K562 (cell line): ENCODE measurements at regions not wholly inside any gene's neighbourhood (a gene's known extent, or its start where the extent isn't known, plus 50 kb on each side); places are given as distances from the start of the nearest gene placed in this dataset.
A peak's percentile ranks its signal among the peaks of the same experiment; 100 is the strongest.

ENCODE experiments used
- ARNT ChIP-seq, 2 experiments: fragments of 450-650 bp; IDR thresholded peaks; 2 replicates each; pipeline ENCODE4 v1.6.1; 2016; ENCODE audit warnings: mild to moderate bottlenecking in 1 of 2
- CBFA2T3 ChIP-seq: fragments of 450-650 bp; IDR thresholded peaks from 2 replicates; pipeline ENCODE4 v1.6.1; 2017
- FOXJ3 ChIP-seq: sonication (generic); formaldehyde crosslinking; IDR thresholded peaks from 2 replicates; pipeline ENCODE4 v1.4.0; 2020; ENCODE audit warnings: mild to moderate bottlenecking, missing genetic modification reagents
- GABPA ChIP-seq: fragments of 200-800 bp; sonication (Bioruptor generic); conservative IDR thresholded peaks from 2 replicates; pipeline ENCODE4 v1.6.1; 2016; ENCODE audit warnings: low read depth, missing genetic modification characterization, missing compliant biosample characterization
- HDAC8 ChIP-seq: fragments of 450-650 bp; IDR thresholded peaks from 2 replicates; pipeline ENCODE4 v1.6.1; 2016; ENCODE audit warnings: mild to moderate bottlenecking, missing genetic modification characterization, moderate library complexity, missing compliant biosample characterization
- HLTF ChIP-seq: fragments of 450-650 bp; IDR thresholded peaks from 2 replicates; pipeline ENCODE4 v1.6.1; 2016
- NCOA2 ChIP-seq, 2 experiments: fragments of 450-650 bp; IDR thresholded peaks; 2 replicates each; pipeline ENCODE4 v1.6.1; 2018; ENCODE audit warnings: mild to moderate bottlenecking in 2 of 2, moderate library complexity in 1 of 2; ENCODE audit not compliant: partially characterized antibody in 2 of 2
- NR2F6 ChIP-seq: fragments of 450-650 bp; formaldehyde crosslinking; IDR thresholded peaks from 2 replicates; pipeline ENCODE4 v1.4.0; 2020; ENCODE audit warnings: mild to moderate bottlenecking
- TAF7 ChIP-seq: fragments of 450-650 bp; IDR thresholded peaks from 2 replicates; pipeline ENCODE4 v1.6.1; 2016; ENCODE audit warnings: missing genetic modification characterization, missing compliant biosample characterization
- ZC3H8 ChIP-seq: fragments of 450-650 bp; IDR thresholded peaks from 2 replicates; pipeline ENCODE4 v1.6.1; 2017
- ZNF184 ChIP-seq: sonication (generic); formaldehyde crosslinking; IDR thresholded peaks from 2 replicates; pipeline ENCODE4 v1.5.0; 2020; ENCODE audit warnings: missing genetic modification reagents
- ZNF232 ChIP-seq: sonication (generic); formaldehyde crosslinking; IDR thresholded peaks from 2 replicates; pipeline ENCODE4 v1.8.0; 2022; ENCODE audit warnings: mild to moderate bottlenecking, missing genetic modification reagents
- ZNF561 ChIP-seq: fragments of 450-650 bp; formaldehyde crosslinking; conservative IDR thresholded peaks from 2 replicates; pipeline ENCODE4 v1.4.0; 2020; ENCODE audit warnings: mild to moderate bottlenecking, moderate library complexity
- ZNF589 ChIP-seq: fragments of 200-800 bp; sonication (Bioruptor generic); IDR thresholded peaks from 2 replicates; pipeline ENCODE4 v1.6.1; 2016; ENCODE audit warnings: low read depth, missing genetic modification characterization, missing compliant biosample characterization
- TF ChIP-seq, protein P1 (sequence below): fragments of 250-450 bp; sonication (Bioruptor Pico); IDR thresholded peaks from 2 replicates; pipeline ENCODE4 v1.4.0; 2020; ENCODE audit warnings: mild to moderate bottlenecking, moderate library complexity
- TF ChIP-seq, protein P2 (sequence below), 2 experiments: fragments of 450-650 bp; IDR thresholded peaks; 2 replicates each; pipeline ENCODE4 v1.6.1; 2016
- TF ChIP-seq, protein P3 (sequence below): fragments of 450-650 bp; IDR thresholded peaks from one replicate; pipeline ENCODE4 v1.6.1; 2018; ENCODE audit warnings: mild to moderate bottlenecking, moderate library complexity; ENCODE audit not compliant: partially characterized antibody
- TF ChIP-seq, protein P4 (sequence below), 2 experiments: fragments of 450-650 bp; conservative IDR thresholded peaks; 2 replicates each; pipeline ENCODE4 v1.6.1; 2017; ENCODE audit warnings: mild to moderate bottlenecking in 2 of 2, moderate library complexity in 2 of 2
- TF ChIP-seq, protein P5 (sequence below): fragments of 200-800 bp; sonication (Bioruptor generic); IDR thresholded peaks from 2 replicates; pipeline ENCODE4 v1.6.1; 2017; ENCODE audit warnings: missing genetic modification characterization, missing compliant biosample characterization

DNA sequence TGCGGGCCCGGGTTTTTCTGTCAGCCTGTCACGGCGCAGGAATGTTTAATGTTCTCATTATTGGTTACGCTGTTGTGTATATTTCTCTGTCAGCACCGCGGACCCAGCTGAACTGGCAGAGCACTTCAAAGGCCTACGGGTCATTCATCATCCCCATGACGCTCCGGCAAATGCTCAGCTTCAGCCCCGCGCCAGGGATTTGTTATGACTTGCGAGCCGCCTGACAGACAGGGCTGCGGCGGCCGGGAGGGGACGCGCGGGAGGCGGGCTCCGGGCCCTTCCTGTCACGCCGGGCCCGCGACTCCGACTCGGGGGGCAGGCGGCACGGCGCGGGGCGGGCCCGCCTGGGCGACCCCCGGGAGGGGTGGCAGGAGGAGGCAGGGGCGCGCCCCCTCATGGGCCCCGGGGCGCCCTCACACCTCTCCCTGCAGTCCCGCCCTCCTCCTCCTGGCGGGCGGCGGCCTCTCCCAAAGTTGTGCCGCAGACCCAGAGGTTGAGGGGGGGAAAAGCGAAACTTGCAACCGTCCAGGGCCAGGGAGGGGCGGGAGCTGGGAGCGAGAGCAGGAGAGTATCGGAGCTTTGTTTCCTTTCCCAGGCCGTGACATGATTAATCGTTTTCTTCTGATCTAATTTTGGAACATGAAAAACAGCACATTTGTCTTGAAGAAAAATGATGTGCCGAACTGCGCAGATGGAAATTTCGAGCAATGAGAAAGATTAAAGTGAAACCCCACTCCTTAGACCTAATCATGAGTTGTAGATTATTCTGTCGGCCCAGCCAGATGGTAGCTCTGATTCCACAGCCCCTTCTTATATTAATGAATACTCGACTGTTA lies 59.3 kb upstream of the COMTD1 start (continued):
- TF ChIP-seq, protein P1, sequence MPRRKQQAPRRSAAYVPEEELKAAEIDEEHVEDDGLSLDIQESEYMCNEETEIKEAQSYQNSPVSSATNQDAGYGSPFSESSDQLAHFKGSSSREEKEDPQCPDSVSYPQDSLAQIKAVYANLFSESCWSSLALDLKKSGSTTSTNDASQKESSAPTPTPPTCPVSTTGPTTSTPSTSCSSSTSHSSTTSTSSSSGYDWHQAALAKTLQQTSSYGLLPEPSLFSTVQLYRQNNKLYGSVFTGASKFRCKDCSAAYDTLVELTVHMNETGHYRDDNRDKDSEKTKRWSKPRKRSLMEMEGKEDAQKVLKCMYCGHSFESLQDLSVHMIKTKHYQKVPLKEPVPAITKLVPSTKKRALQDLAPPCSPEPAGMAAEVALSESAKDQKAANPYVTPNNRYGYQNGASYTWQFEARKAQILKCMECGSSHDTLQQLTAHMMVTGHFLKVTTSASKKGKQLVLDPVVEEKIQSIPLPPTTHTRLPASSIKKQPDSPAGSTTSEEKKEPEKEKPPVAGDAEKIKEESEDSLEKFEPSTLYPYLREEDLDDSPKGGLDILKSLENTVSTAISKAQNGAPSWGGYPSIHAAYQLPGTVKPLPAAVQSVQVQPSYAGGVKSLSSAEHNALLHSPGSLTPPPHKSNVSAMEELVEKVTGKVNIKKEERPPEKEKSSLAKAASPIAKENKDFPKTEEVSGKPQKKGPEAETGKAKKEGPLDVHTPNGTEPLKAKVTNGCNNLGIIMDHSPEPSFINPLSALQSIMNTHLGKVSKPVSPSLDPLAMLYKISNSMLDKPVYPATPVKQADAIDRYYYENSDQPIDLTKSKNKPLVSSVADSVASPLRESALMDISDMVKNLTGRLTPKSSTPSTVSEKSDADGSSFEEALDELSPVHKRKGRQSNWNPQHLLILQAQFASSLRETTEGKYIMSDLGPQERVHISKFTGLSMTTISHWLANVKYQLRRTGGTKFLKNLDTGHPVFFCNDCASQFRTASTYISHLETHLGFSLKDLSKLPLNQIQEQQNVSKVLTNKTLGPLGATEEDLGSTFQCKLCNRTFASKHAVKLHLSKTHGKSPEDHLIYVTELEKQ (CRISPR knock-in tag), result no peak
- TF ChIP-seq NCOA2 (IDR thresholded peaks at IDR 0.05; ENCODE audit: partially characterized antibody in 2 of 2), result no peak
- TF ChIP-seq, protein P2, sequence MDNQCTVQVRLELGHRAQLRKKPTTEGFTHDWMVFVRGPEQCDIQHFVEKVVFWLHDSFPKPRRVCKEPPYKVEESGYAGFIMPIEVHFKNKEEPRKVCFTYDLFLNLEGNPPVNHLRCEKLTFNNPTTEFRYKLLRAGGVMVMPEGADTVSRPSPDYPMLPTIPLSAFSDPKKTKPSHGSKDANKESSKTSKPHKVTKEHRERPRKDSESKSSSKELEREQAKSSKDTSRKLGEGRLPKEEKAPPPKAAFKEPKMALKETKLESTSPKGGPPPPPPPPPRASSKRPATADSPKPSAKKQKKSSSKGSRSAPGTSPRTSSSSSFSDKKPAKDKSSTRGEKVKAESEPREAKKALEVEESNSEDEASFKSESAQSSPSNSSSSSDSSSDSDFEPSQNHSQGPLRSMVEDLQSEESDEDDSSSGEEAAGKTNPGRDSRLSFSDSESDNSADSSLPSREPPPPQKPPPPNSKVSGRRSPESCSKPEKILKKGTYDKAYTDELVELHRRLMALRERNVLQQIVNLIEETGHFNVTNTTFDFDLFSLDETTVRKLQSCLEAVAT (IDR thresholded peaks at IDR 0.05), result no peak
- TF ChIP-seq TAF7 (tag), result no peak
- no peak for TF ChIP-seq HLTF
- no peak for TF ChIP-seq ZNF561 (CRISPR knock-in tag)
- TF ChIP-seq, protein P3, sequence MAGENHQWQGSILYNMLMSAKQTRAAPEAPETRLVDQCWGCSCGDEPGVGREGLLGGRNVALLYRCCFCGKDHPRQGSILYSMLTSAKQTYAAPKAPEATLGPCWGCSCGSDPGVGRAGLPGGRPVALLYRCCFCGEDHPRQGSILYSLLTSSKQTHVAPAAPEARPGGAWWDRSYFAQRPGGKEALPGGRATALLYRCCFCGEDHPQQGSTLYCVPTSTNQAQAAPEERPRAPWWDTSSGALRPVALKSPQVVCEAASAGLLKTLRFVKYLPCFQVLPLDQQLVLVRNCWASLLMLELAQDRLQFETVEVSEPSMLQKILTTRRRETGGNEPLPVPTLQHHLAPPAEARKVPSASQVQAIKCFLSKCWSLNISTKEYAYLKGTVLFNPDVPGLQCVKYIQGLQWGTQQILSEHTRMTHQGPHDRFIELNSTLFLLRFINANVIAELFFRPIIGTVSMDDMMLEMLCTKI, result no peak
- no peak for TF ChIP-seq NR2F6
- TF ChIP-seq ZNF589 (CRISPR knock-in tag), result no peak
- no peak for TF ChIP-seq ZNF184 (CRISPR knock-in tag)
- TF ChIP-seq ARNT (IDR thresholded peaks at IDR 0.05), result no peak
- no peak for TF ChIP-seq FOXJ3 (CRISPR knock-in tag)
- no peak for TF ChIP-seq ZNF232
- peak; percentile 50; the same call in 1 of the 2 replicates for TF ChIP-seq GABPA
- TF ChIP-seq, protein P4, sequence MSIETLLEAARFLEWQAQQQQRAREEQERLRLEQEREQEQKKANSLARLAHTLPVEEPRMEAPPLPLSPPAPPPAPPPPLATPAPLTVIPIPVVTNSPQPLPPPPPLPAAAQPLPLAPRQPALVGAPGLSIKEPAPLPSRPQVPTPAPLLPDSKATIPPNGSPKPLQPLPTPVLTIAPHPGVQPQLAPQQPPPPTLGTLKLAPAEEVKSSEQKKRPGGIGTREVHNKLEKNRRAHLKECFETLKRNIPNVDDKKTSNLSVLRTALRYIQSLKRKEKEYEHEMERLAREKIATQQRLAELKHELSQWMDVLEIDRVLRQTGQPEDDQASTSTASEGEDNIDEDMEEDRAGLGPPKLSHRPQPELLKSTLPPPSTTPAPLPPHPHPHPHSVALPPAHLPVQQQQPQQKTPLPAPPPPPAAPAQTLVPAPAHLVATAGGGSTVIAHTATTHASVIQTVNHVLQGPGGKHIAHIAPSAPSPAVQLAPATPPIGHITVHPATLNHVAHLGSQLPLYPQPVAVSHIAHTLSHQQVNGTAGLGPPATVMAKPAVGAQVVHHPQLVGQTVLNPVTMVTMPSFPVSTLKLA (conservative IDR thresholded peaks at IDR 0.05), result 0 out of 4 replicates have a peak, but pooled peaks of 1 of the 2 experiments have one; percentile 24
- TF ChIP-seq, protein P5, sequence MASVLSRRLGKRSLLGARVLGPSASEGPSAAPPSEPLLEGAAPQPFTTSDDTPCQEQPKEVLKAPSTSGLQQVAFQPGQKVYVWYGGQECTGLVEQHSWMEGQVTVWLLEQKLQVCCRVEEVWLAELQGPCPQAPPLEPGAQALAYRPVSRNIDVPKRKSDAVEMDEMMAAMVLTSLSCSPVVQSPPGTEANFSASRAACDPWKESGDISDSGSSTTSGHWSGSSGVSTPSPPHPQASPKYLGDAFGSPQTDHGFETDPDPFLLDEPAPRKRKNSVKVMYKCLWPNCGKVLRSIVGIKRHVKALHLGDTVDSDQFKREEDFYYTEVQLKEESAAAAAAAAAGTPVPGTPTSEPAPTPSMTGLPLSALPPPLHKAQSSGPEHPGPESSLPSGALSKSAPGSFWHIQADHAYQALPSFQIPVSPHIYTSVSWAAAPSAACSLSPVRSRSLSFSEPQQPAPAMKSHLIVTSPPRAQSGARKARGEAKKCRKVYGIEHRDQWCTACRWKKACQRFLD (CRISPR knock-in tag), result peak; percentile 58; the same call in 1 of the 2 replicates
- no peak for TF ChIP-seq ZC3H8
- 0 out of 2 replicates have a peak, but pooled peaks have one; percentile 36 for TF ChIP-seq HDAC8 (tag)
- no peak for TF ChIP-seq CBFA2T3
